Breast epithelium (tissue), 4 donors: ENCODE measurements at regions not wholly inside any gene's neighbourhood (a gene's known extent, or its start where the extent isn't known, plus 50 kb on each side); places are given as distances from the start of the nearest gene placed in this dataset.

Experiments
- DNase-seq, 2 donors: peaks; one replicate each; pipeline ENCODE4 v3.0.0-alpha.2; 2019; ENCODE audit warnings: low spot score in 2 of 2
- H3K27ac ChIP-seq, 2 donors: fragments of 200-600 bp; sonication (generic) in 1 of 2; one replicate each; pipeline ENCODE4 v1.5.1; 2016 to 2019; ENCODE audit warnings: mild to moderate bottlenecking in 1 of 2
- H3K27me3 ChIP-seq, 2 donors: fragments of 200-600 bp; sonication (generic) in 1 of 2; one replicate each; pipeline versions ENCODE4 v1.5.1 to v1.6.0; 2017 to 2019; ENCODE audit warnings: control low read depth in 1 of 2, mild to moderate bottlenecking in 1 of 2
- H3K36me3 ChIP-seq: fragments of 200-600 bp; one replicate; pipeline ENCODE4 v1.5.1; 2019
- H3K4me1 ChIP-seq, 2 donors: fragments of 200-600 bp; sonication (generic); one replicate each; pipeline ENCODE4 v1.5.1; 2016 to 2019; ENCODE audit warnings: control low read depth in 1 of 2
- H3K4me3 ChIP-seq, 3 donors: fragments of 200-600 bp; sonication (generic); 1 replicate in 2 of 3; 2 replicates in 1 of 3; pipeline ENCODE4 v1.5.1; 2016 to 2019; ENCODE audit warnings: mild to moderate bottlenecking in 3 of 3, moderate library complexity in 2 of 3
- H3K9me3 ChIP-seq, 2 donors: fragments of 200-600 bp; sonication (generic) in 1 of 2; one replicate each; pipeline ENCODE4 v1.5.1; 2016 to 2019; ENCODE audit warnings: control low read depth in 1 of 2
- POLR2A ChIP-seq: fragments of 450-650 bp; IDR thresholded peaks from one replicate; pipeline ENCODE4 v1.6.1; 2016; ENCODE audit warnings: antibody characterized with exemption, mild to moderate bottlenecking, moderate library complexity
- POLR2AphosphoS5 ChIP-seq, 3 donors: sonication (generic); formaldehyde crosslinking; IDR thresholded peaks; one replicate each; pipeline ENCODE4 v1.6.1; 2017; ENCODE audit warnings: antibody characterized with exemption in 3 of 3
- intact Hi-C: fragments of 100-400 bp; cut with DNase I; formaldehyde crosslinking; loops from one replicate; pipeline ENCODE4 v1.15.1; 2023; ENCODE audit warnings: low total_unique reads
- TF ChIP-seq, protein P1 (sequence below), 3 donors: fragments of 450-650 bp; IDR thresholded peaks; one replicate each; pipeline ENCODE4 v1.5.1; 2016 to 2017; ENCODE audit warnings: antibody characterized with exemption in 3 of 3, mild to moderate bottlenecking in 3 of 3, moderate library complexity in 3 of 3

DNA sequence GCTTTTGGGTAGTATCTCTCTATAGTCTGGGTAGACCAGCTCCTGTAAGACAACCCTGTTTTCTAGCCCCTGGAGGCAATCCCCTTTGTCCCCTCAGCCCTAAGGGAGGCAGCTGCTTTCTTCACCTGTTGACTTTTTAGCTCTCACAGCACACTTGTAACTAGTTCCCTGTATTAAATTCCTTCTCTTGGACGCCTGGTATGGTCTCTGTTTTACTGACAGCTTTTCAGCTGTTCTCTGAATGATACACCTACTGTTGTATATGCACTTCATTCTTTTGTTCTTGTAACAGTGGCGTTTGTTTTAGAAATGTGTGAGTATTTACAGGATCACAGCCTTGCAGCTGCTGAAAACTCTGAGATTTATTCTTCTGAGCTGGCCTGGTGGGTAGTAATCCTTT lies 413.0 kb upstream of the RBMS3 start:
- Histone ChIP-seq H3K4me1 (no peaks in the 10 kb centered on the region), H3K27me3 (no peaks in the 10 kb centered on the region), H3K36me3 (no peaks in the 10 kb centered on the region), H3K9me3 (no peaks in the 10 kb centered on the region), H3K4me3 (no peak overlapping the region), H3K27ac (no peak overlapping the region)
- intact Hi-C loops, result no loop called here
- no peak for DNase-seq
- TF ChIP-seq POLR2A, result no peak
- no peak for TF ChIP-seq POLR2AphosphoS5 (IDR thresholded peaks at IDR 0.05)
- TF ChIP-seq, protein P1, sequence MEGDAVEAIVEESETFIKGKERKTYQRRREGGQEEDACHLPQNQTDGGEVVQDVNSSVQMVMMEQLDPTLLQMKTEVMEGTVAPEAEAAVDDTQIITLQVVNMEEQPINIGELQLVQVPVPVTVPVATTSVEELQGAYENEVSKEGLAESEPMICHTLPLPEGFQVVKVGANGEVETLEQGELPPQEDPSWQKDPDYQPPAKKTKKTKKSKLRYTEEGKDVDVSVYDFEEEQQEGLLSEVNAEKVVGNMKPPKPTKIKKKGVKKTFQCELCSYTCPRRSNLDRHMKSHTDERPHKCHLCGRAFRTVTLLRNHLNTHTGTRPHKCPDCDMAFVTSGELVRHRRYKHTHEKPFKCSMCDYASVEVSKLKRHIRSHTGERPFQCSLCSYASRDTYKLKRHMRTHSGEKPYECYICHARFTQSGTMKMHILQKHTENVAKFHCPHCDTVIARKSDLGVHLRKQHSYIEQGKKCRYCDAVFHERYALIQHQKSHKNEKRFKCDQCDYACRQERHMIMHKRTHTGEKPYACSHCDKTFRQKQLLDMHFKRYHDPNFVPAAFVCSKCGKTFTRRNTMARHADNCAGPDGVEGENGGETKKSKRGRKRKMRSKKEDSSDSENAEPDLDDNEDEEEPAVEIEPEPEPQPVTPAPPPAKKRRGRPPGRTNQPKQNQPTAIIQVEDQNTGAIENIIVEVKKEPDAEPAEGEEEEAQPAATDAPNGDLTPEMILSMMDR (IDR thresholded peaks at IDR 0.05), result no peak

DNA sequence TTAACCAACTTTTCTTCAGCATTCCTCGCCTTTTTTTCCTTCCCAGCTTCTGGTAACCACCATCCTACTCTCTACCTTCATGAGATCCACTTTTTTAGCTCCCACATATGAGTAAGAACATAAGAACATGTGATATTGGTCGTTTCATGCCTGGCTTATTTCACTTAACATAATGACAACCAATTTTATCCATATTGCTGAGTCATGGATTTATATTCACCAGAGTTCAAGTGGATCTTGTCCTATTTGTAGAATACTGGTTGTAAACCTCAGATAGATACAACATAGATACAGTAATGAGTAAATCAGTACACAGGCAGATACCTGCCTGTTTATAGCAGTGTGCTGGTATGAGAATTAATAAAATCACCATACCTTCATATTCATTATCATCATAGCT lies 412.0 kb upstream of the RBMS3 start:
- Histone ChIP-seq H3K4me3 (no peak overlapping the region), H3K27ac (no peak overlapping the region), H3K9me3 (no peaks in the 10 kb centered on the region), H3K4me1 (no peaks in the 10 kb centered on the region), H3K36me3 (no peaks in the 10 kb centered on the region), H3K27me3 (no peaks in the 10 kb centered on the region)
- no peak for DNase-seq
- intact Hi-C loops, result no loop called here
- TF ChIP-seq POLR2AphosphoS5 (IDR thresholded peaks at IDR 0.05), result no peak
- no peak for TF ChIP-seq POLR2A
- TF ChIP-seq, protein P1 (IDR thresholded peaks at IDR 0.05), result no peak

DNA sequence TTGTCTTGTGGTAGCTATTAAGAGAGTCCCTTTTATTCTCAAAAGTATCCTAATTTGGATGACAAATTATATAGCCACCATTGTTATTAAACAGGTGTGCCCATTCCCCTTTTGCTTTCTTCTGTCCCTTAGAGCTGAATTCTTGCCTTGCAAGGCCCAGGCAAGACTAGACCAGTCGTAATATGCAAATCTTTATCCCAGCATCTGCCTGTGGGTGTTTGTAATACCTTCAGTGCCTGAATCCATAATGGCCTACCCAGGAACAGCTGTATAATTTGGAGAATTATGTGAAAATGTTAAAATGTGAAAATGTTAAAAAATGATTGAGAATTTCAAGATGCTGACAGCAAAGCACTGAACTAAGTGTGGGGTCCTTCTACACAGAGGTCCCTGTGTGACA lies 403.0 kb upstream of the RBMS3 start:
- intact Hi-C loops, result no loop called here
- H3K27me3 ChIP-seq, result no peaks in the 10 kb centered on the region
- TF ChIP-seq, protein P1 (IDR thresholded peaks at IDR 0.05), result no peak
- TF ChIP-seq POLR2A (no peak), POLR2AphosphoS5 (IDR thresholded peaks at IDR 0.05) (no peak)

DNA sequence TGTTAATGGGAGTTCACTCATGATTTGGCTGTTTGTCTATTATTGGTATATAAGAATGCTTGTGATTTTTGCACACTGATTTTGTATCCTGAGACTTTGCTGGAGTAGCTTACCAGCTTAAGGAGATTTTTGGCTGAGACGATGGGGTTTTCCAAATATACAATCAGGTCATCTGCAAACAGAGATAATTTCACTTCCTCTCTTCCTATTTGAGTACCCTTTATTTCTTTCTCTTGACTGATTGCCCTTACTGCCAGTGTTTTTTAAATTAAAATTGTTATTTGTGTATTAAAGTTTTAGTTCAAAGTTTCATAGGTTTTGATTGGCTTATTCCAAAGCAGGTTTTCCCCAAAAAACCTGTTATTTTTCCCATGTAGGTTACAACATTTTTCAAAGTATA lies 390.5 kb upstream of the RBMS3 start:
- Histone ChIP-seq H3K27ac (no peak overlapping the region), H3K4me1 (no peaks in the 10 kb centered on the region), H3K27me3 (no peaks in the 10 kb centered on the region), H3K4me3 (no peak overlapping the region), H3K36me3 (no peaks in the 10 kb centered on the region), H3K9me3 (no peaks in the 10 kb centered on the region)
- no peak for DNase-seq
- intact Hi-C loops, result no loop called here
- TF ChIP-seq POLR2A (no peak), POLR2AphosphoS5 (IDR thresholded peaks at IDR 0.05) (no peak)
- TF ChIP-seq, protein P1 (IDR thresholded peaks at IDR 0.05), result no peak

More for the DNA sequence above, 403.0 kb upstream of the RBMS3 start:
- Histone ChIP-seq H3K9me3 (peaks cover 0 to 2% of the 10 kb centered on the region in 2 donors), H3K36me3 (no peaks in the 10 kb centered on the region), H3K4me3 (no peak overlapping the region), H3K4me1 (no peaks in the 10 kb centered on the region), H3K27ac (no peak overlapping the region)
- DNase-seq, result no peak

DNA sequence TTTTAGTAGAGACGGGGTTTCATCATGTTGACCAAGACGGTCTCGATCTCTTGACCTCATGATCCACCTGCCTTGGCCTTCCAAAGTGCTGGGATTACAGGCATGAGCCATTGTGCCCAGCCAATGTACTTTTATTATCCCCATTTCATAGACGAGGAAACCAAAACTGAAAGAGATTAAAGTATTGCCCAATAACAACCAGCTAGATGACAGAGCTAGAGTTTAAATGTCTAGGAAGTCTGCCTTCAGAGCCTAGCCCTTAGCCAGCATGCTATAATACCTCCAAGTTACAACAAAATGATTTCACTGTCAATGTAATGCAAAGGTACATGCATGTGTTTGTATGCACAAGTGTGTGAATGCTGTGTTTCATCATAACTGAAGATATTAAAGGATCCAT lies 389.4 kb upstream of the RBMS3 start:
- Histone ChIP-seq H3K27ac (no peak overlapping the region), H3K4me1 (no peaks in the 10 kb centered on the region), H3K9me3 (no peaks in the 10 kb centered on the region), H3K36me3 (no peaks in the 10 kb centered on the region), H3K4me3 (no peak overlapping the region), H3K27me3 (no peaks in the 10 kb centered on the region)
- TF ChIP-seq, protein P1 (IDR thresholded peaks at IDR 0.05), result no peak
- TF ChIP-seq POLR2AphosphoS5 (IDR thresholded peaks at IDR 0.05) (no peak), POLR2A (no peak)
- intact Hi-C loops, result no loop called here
- no peak for DNase-seq
